Stimulated activated CD4-positive, alpha-beta T cell treated with anti-CD3 and anti-CD28 coated beads, Interleukin-15, amount 100 ng/mL, for 24 hours (primary cell): ENCODE measurements at regions not wholly inside any gene's neighbourhood (a gene's known extent, or its start where the extent isn't known, plus 50 kb on each side); places are given as distances from the start of the nearest gene placed in this dataset.

Experiments used
- DNase-seq: peaks from one replicate; pipeline ENCODE4 v3.0.0-alpha.2; 2020

DNA sequence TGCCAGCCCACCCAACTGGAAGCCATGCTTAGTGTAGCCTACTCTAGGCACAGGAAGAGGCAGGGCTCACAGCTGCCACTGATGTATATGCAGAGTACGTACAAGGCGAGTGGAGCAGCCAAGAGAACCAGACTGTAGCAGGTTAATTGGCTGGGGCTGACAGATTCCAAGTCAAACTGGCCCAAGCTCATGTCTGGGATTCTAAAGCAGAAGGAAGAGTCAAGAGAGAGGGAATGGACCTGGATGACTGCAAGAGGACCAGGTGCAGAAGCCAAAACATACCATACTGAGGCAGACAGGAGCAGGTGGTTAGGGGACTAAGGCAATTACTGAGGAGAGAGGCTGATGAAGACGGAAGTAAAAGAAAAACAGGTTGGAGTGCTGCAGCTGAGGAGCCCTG is 51.3 kb upstream of the LRRN2 start:
- DNase-seq, result no peak

DNA sequence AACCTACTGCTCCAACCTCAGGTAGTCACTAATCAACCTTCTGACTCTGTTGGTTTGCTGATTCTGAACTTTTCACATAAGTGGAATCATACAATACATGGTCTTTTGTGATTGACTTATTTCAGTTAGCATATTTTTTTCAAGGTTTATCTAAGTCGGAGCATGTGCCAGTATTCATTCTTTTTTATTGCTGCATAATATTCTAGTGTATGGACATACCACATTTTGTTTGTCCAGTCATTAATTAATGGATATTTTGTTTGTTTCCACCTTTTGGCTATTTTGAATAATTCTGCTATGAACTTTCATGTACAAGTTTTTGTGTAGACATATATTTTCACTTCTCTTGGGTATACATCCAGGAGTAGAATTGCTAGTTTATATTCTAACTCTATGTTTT is 53.0 kb upstream of the LRRN2 start:
- no peak for DNase-seq

DNA sequence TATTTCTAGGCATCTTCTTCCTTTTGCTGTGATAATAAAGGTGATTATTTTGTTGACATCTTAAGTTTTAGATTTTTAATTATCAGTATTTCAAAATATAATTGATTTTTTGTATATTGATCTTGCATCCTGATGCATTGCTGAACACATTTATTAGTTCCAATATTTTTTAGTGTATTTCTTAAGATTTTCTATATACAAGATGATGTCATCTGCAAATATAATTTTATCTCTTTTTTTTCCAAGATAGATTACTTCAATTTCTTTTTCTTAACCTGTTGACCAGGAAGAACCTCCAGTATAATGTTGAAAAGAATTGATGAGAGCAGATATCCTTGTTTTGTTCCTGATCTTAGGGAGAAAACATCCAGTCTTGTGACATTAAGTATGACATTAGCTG is 54.8 kb upstream of the LRRN2 start:
- no peak for DNase-seq

DNA sequence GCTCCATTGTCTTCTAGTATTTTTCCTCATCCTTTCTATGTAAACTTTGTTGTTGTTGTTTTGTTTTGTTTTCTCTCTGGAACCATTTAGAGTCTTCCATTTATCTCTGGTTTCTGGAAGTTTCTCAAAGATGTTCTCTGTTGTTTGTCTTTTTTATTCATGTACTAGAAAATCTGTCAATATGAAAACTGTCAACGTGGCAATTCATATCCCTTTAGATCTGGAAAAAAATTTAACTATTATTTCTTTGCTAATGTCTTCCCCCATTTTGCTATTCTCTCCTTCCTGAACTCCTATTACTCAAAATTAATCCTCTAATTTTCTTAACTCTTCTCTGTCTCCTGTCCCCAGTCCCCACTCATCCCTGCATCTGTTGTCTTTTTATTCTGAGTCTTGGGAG is 55.9 kb upstream of the LRRN2 start:
- no peak for DNase-seq

DNA sequence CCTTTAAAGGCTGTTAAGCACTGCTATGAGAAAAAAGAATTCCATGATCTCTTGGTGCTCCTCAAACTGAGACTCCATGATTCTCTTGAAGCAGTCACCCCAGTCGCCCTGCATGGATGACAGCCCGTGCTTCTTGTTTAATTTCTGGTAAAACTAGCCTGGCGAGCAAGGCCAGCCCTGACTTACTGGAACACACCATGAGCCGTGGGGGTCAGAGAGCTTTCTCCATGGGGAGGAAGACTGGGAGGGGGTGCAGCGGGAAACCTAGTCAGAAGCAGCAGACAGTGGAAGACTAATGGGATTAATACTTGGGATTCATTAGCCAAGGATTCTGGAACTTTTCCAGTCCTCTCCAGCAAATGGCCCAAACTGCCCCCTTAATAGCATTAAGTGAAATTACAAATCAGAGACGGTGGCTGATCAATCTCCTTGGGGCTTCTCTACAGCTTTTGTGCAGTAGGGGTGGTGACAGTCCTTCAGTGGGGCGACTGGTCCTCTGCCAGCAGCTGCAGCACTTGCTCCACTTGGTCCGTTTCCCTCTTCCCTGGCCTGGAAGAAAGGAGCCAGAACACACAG is 57.2 kb upstream of the LRRN2 start:
- DNase-seq, result no peak

DNA sequence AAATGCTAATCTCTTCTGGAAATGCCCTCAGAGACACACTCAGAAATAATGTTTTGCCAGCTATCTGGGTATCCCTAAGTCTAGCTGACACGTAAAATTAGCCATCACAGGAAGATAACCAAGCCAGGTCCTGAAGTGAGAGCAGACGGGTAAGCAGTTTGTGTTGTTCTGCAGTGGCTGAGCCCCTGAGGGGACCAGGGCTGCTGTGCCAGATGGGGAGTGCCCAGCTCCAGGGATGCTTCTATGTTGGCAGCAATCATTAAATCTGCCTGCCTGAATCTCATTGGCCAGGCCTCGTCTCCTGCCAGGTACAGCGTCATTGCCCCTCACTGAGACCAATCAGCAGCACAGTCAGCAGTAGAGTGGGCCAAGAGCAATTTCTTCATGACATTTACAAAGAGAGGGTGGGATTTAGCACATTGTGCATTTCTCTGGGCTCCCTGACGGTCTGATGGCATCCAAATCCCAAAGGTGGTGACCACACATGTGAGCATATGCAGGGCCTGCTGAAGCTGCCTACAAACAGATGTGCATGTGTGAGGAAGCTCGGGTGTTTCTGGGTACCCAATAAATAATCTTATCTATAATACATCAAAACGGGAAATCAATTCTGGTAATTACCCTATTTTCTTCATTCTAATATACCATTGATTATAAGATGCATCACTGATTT is 58.7 kb upstream of the LRRN2 start:
- DNase-seq, result no peak

DNA sequence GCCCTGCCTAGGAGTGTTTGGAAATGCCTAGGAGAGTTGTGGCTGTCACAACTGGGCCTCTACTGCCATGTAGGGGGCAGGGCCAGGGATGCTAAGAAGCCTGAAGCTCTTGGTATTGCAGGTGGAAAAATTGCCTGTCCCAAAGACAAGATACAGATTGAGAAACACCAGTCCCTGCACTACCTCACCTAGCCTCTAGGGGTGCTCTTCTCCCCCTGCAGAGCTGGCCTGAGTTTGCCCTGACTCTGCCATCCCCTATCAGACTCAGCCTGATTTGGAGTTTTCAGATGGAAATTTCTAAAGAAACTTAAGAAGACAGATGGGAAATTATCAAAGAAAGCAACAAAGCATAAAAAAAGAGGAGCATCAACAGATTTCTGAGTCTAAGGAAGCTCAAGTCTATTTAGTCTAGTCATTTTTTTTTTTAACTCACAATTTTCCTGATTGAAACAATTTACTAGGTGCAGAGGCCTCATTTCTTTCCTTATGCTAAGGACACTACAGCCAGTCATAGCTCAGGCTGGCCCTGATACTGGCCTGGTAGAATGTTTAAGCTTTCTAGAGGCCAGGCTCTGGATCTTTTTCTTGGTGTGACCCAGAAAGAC is 61.4 kb upstream of the LRRN2 start:
- peak; percentile 60 for DNase-seq

DNA sequence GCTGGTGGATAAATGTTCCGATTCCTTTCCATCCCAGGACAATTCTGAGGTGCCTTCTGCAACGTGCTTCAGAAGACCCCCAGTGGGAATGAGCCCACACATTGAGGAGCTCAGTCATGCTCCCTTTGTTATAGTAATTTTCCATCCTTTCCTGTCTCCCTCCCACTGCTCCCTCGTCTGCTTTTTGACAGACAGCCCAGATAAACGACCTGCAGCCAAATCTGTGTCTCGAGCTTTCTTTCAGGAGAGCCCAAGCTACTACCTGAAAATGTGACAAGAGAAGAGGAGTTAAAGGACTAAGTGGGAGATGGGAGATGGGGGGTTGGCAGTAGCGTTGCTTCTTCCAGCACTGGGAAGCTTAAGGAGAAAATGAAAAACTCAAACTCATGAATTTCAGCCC is 65.9 kb upstream of the LRRN2 start:
- no peak for DNase-seq

DNA sequence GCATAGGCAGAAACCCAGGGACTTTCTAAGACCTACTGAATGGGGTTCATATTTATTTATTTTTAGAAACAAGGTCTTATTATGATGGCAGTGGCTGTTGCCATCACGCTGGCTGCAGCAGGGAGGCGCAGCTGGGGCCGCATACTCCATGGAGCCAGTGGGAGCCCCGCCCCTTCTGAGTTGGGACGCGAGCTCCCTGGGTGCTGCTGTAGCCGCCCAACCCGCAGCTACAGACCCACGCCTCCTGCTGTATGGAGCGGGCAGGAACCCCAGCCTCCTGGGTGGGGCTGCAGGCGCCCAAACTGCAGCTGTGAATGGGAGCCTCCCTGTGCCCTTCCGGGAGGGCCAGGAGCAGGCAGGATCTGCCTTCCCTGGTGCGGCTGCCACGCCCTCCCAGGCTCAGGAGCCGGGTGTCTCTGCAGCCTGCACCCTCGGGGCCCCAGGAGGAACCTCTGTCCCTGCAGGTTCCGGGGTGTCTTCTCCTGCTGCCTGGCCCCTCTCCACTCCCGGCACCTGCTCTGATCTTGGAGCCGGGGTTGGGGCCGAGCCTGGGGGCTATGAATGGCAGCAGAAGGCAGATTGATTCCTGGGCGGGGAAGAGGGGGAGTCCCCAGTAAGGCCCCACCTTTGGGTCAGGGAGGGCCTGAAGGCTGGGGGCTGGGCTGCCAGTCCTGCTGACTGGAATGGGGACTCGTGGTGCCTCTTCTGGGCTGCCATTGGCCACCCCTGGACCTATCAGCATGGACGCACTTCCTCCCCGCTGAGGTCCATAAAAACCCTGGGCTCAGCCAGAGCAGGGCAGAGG is 66.5 kb upstream of the LRRN2 start:
- DNase-seq, result no peak

DNA sequence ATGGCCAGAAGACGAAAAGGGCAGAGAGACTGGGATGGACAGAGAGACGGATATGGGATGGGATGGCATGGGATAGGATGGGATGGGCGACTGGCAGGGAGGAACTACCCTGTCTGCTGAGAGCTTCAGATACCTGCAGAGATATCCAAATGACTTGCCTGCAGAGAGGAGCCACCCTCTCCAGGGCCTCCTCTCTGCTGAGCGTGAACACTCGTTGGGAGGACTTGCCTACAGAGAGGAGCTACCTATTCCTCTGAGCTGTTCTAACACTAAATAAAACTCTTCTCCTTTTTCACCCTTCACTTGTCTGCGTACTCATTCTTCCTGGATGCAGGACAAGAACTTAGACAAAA is 67.1 kb upstream of the LRRN2 start:
- DNase-seq, result no peak

DNA sequence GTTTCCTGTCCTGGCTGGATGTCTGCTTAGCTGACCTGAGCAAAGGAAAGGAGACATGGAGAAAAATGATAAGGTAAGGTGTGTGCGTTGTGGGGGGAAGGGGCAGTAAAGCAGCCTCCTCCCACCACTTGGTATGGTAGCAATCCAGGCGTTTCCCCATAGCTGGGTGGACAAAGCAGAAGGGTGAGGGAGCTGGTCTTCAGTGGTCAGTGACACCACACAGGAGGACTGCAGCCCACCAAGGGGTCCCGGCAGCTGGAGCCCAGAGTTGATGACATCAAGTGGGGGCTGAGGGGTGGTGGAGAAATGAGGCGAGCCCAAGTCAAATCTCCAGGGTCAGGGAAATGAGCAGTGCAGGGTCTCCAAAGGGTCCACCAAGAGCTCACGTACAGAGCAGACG is 69.3 kb upstream of the LRRN2 start:
- no peak for DNase-seq

DNA sequence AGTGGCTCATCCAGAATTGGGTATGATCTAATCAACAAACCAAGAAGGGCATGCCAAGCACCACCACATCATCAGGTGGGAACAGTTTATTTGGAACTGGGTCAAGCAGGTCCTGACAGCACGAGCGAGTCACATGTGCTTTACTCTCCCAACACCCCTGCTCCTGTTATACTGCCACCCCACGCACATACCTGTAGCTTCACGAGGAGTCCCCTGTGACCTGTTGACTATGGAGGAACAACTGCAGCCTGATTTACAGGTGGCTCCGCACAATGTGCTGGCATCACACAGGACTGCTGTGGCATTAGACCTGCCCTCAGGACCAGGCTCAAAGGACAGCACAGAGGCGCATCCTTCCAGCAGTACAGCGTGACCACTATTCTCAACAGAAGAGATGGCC is 70.8 kb upstream of the LRRN2 start:
- no peak for DNase-seq

DNA sequence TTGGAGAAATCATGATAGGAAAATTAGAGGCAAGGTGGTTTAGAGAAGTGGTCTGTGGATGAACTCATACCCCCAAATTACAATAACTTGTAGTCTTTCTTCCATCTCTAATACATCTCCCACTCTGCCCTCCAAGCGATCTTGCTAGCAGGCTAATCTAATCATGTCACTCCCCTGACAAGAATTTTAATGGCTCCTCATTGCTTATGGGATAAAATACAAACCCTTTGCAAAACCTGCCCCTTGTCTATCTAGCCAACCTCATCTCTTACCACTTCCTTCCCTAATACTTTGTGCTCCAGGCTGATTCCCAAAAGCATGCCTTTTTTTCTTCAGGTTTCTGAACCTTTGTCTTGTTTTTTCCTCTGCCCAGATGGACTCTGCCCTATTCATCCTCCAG is 71.3 kb upstream of the LRRN2 start:
- DNase-seq, result no peak

DNA sequence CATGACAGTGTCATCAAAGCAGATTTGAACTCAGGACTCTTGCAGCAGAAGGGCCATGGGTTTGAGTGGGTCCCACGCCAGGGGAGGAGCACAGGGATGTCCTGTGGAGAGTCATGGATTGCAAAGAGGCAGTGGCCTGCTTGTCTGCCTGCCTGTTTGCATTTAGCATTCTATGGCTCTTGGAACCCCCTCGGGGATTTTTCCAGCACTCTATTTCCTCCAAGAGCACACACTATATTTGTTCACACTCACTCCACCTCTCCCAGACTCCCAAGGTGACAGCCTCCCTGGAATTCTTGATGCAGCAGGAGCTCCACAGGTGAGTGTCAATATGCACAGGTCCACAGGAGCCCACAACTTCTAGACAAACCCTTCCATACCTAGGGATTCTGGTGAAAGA is 73.1 kb upstream of the LRRN2 start:
- no peak for DNase-seq

DNA sequence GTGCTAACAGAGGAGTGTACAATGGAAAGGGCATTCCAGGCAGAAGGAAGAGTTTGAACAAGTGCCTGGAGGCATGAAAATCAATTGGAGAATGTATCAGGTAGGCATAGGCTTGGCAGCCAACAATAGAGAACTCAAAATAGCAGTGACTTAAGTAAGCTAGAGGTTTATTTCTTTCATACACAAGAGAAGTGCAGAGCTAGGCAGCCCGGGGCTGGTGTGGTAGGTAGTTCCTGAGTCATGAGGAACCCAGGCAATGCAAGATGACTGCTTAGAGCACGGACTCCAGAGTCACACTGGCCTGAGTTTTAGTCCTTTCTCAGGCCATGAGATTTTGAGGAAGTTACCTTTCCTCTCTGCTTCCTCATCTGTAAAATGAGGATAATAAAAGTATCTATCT is 74.8 kb upstream of the LRRN2 start:
- DNase-seq, result no peak

DNA sequence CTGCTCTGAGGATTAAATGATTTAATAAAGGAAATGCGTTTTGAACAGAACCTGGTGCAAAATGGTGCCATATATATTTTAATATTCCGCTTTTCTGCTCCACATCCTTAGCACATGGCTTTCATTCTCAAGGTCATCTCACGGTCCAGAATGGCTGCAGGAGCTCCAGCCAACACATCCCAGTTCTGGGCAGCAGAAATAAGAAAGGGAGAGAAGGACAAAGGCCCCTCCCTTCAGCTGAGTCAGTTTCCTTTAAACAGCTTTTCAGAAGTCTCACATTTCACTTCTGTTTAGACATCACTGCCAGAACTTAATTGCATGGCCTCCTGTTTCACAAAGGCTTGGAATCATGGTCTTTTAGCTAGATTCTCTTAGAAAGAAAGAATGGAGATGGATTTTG is 75.2 kb upstream of the LRRN2 start:
- DNase-seq, result no peak

DNA sequence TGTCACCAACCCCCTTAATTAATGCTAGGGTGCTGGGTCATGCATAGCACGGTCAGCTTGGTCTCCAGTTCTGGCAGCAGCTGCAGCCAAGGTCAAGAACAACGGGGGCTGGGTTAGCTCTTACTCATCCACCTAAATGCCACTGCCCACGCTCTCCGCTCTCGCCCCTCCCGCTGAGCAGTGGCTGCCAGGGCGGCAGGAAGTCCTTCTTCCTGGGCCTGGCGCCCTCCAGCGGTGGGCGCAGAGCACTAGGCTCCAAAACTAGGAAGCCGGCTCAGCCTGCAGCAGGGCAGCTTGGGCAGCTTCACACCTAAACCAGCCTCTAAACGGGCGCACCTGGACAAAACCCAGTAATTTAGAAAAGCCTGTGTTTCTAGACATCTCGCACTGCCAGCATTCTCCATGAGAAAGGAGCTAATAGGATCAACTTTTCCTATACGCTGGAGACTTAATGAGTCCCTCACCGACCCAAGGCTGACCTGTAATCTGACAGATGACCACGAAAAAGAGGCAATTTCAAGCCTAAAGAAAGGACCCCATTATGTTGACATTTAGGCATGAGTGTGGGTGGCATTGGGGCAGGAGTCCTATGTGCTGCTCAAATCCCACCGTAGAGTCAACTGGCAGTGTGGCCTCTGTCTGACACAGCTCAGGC is 78.4 kb upstream of the LRRN2 start:
- peak; percentile 85 for DNase-seq

DNA sequence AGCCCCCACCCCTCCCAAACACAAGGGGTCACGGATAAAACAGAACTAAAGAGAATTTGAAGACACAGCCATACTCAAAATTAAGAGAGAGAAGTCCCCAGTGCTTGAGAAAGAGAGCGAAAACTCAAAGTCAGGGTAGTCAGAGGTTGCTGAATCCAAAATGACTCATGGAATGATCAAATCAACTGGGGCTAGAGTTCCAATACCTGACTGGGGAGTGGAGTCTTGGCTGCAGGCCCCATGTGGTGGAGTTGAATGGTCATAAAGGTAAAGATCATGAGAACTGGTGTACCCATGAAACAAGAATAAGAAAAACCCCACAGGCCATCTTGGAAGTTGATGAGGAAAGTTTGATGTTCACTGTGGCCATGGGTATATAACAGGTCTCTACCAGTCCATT is 84.5 kb upstream of the LRRN2 start:
- DNase-seq, result no peak

DNA sequence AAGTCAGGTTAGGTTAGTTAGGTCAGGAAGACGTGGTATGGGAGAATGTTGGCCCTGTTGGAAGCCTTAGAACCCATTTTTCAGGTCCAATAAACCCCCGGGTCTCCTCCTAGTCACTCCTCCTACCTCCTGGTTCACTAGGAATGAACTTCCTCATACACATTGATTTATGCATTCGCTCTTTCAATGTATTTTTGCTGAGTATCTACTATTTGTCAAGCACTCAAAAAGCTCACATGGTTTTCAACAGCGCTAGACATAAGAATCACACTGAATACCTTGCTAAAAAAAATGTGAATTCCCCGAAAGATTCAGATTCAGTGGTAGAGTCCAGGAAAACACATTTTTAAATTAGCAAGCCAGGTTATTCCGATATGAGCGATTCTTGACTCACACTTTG is 85.8 kb upstream of the LRRN2 start:
- DNase-seq, result no peak

DNA sequence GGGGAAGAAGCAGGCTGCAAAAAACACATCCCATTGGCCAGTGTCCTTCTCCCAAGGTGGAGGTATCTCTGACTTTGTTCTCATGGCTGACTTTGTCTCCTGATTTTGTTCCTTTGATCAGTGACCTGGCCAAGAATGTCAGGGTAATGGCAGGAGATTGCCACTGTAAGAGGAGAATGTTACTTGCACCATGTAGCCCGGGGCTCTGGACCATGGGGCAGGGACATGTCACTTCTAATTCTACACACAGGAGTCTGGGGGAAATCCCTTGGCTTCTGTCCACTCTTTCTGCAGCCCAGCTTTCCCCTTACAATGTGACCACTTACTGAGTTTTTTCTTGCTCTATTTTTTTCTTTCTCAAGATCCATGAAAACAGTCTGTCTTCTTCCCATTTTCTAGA is 87.7 kb upstream of the LRRN2 start:
- DNase-seq, result no peak

DNA sequence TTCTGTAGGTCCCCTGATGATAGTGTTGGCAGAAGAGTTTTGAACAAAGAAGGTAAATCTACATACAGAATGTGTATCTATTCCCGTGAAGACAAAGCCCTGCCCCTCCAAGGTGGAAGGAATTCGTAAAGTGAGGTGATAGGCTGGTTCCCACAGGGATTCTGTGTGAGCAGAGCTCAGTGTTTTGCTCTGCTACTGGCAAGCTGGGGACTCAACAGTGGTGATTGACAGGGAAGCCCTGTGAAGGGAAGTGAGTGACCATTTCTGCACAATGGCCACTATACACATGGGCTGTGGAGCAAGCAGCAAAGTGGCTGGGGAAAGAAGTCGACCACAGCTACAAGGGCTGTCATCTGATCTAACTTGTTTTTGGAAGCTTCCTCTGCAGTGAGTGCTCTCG is 90.0 kb upstream of the LRRN2 start:
- no peak for DNase-seq

DNA sequence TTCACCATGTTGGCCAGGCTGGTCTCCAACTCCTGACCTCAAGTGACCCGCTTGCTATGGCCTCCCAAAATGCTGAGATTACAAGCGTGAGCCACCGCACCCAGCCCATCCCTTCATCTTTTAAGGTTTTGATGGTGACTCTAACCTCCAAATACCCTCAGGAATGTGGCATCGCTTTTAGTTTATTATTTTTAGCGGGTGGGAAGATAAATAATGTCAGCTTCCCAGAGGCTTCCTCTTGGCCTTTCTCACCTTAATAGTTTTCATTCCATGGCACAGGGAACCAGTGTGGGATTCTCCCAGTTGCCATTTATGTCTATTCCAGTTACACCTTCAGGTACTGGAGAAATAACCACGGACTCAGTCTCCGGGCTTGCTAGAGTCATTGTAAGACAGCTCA is 92.1 kb upstream of the LRRN2 start:
- DNase-seq, result no peak

DNA sequence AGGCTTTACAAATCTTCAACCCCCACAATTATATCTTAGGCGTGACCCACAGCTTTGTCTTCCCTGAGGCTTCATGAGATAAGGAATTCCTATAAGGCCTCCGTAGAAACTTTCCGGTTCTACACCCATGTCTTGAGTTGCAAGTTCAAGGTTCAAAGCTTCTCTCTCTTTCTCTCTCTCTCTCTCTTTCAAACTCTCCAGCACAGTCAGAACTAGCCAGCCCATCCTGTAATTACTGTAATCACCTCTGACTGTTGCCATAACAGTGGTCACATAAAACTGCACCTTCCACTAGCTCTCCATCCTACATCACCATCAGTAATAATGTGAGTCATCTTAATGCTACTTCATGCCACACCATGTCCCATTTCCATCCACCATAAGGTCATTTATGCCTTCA is 90.0 kb upstream of the NFASC start:
- no peak for DNase-seq
